GM23338 (cell line): ENCODE measurements at regions not wholly inside any gene's neighbourhood (a gene's known extent, or its start where the extent isn't known, plus 50 kb on each side); places are given as distances from the start of the nearest gene placed in this dataset.

Experiments used
- ATAC-seq: fragments of 200-7000 bp; cut with Tn5 transposase; 3 replicates; pipeline ENCODE4 v1.9.1; 2020
- DNase-seq: peaks from one replicate; pipeline ENCODE4 v3.0.0-alpha.2; 2015; ENCODE audit warnings: low spot score
- H2AFZ ChIP-seq: fragments of 200-600 bp; sonication (generic); 2 replicates; pipeline ENCODE4 v1.8.0; 2016; ENCODE audit warnings: antibody characterized with exemption, mild to moderate bottlenecking, moderate library complexity
- H3F3A ChIP-seq: fragments of 200-600 bp; sonication (generic); replicated peaks from 2 replicates; pipeline ENCODE4 v1.8.0; 2017; ENCODE audit warnings: antibody characterized with exemption, mixed run types, low read depth
- H3K27ac ChIP-seq: fragments of 200-600 bp; sonication (generic); 2 replicates; pipeline ENCODE4 v1.6.1; 2016; ENCODE audit warnings: low read depth
- H3K27me3 ChIP-seq: fragments of 200-600 bp; sonication (generic); 2 replicates; pipeline ENCODE4 v1.8.0; 2016; ENCODE audit warnings: mild to moderate bottlenecking, mixed run types, moderate library complexity; ENCODE audit not compliant: insufficient read depth
- H3K36me3 ChIP-seq: fragments of 200-600 bp; sonication (generic); 2 replicates; pipeline ENCODE4 v1.8.0; 2016; ENCODE audit warnings: mild to moderate bottlenecking; ENCODE audit not compliant: insufficient read depth
- H3K4me1 ChIP-seq: fragments of 200-600 bp; sonication (generic); 2 replicates; pipeline ENCODE4 v1.8.0; 2016; ENCODE audit warnings: mild to moderate bottlenecking, moderate library complexity; ENCODE audit not compliant: insufficient read depth
- H3K4me2 ChIP-seq: fragments of 200-600 bp; sonication (generic); 2 replicates; pipeline ENCODE4 v1.7.1; 2017; ENCODE audit warnings: mixed run types
- H3K4me3 ChIP-seq: fragments of 200-600 bp; sonication (generic); 2 replicates; pipeline ENCODE4 v1.6.1; 2016; ENCODE audit warnings: mixed run types
- H3K79me2 ChIP-seq: fragments of 200-600 bp; sonication (generic); replicated peaks from 2 replicates; pipeline ENCODE4 v1.8.0; 2017; ENCODE audit warnings: mild to moderate bottlenecking; ENCODE audit not compliant: insufficient read depth
- H3K9me2 ChIP-seq: fragments of 200-600 bp; sonication (generic); 2 replicates; pipeline ENCODE4 v1.8.0; 2017; ENCODE audit not compliant: insufficient read depth
- H4K20me1 ChIP-seq: fragments of 200-600 bp; sonication (generic); replicated peaks from 2 replicates; pipeline ENCODE4 v1.8.0; 2017; ENCODE audit warnings: mild to moderate bottlenecking; ENCODE audit not compliant: insufficient read depth
- H3K27ac Mint-ChIP-seq: 2 replicates; pipeline ENCODE4 v1.8.0; 2020; ENCODE audit warnings: inconsistent platforms, mild to moderate bottlenecking, moderate library complexity, mixed read lengths
- H3K27me3 Mint-ChIP-seq: 3 replicates; pipeline ENCODE4 v1.8.0; 2022; ENCODE audit warnings: low read depth, mild to moderate bottlenecking, moderate library complexity, mixed read lengths, inconsistent platforms; ENCODE audit not compliant: insufficient read depth, poor library complexity
- H3K36me3 Mint-ChIP-seq: 3 replicates; pipeline ENCODE4 v1.8.0; 2021; ENCODE audit warnings: low read depth, mild to moderate bottlenecking, inconsistent platforms, moderate library complexity, mixed read lengths
- H3K4me1 Mint-ChIP-seq: 3 replicates; pipeline ENCODE4 v1.8.0; 2020; ENCODE audit warnings: mild to moderate bottlenecking, inconsistent platforms, mixed read lengths
- H3K4me3 Mint-ChIP-seq: 3 replicates; pipeline ENCODE4 v1.8.0; 2021; ENCODE audit warnings: moderate library complexity, mild to moderate bottlenecking, inconsistent platforms, mixed read lengths
- H3K9me3 Mint-ChIP-seq: 3 replicates; pipeline ENCODE4 v1.8.0; 2020; ENCODE audit warnings: moderate library complexity, mild to moderate bottlenecking, inconsistent platforms, mixed read lengths
- CTCF ChIP-seq, 2 experiments: fragments of 200-600 bp in 1 of 2; sonication (generic) in 1 of 2; conservative IDR thresholded peaks; 2 replicates each; pipeline versions ENCODE4 v1.5.1 to v1.6.1; 2016 to 2017; ENCODE audit warnings: antibody characterized with exemption in 2 of 2, low read depth in 2 of 2, mild to moderate bottlenecking in 2 of 2, moderate library complexity in 1 of 2
- JUNB ChIP-seq: IDR thresholded peaks from one replicate; pipeline ENCODE4 v1.6.1; 2016; ENCODE audit warnings: antibody characterized with exemption; ENCODE audit not compliant: unreplicated experiment
- NANOG ChIP-seq: IDR thresholded peaks from 2 replicates; pipeline ENCODE4 v1.6.1; 2016; ENCODE audit warnings: antibody characterized with exemption, borderline replicate concordance
- POLR2AphosphoS5 ChIP-seq: IDR thresholded peaks from 2 replicates; pipeline ENCODE4 v1.6.1; 2016; ENCODE audit warnings: antibody characterized with exemption, low read depth
- REST ChIP-seq: IDR thresholded peaks from one replicate; pipeline ENCODE4 v1.6.1; 2018; ENCODE audit warnings: antibody characterized with exemption; ENCODE audit not compliant: unreplicated experiment
- STAT1 ChIP-seq: IDR thresholded peaks from one replicate; pipeline ENCODE4 v1.6.1; 2016; ENCODE audit warnings: antibody characterized with exemption; ENCODE audit not compliant: unreplicated experiment
- ZNF114 ChIP-seq: fragments of 250-450 bp; sonication (Bioruptor Pico); IDR thresholded peaks from 2 replicates; pipeline ENCODE4 v1.5.0; 2020; ENCODE audit warnings: mild to moderate bottlenecking, moderate library complexity
- ZNF462 ChIP-seq: fragments of 250-450 bp; sonication (Bioruptor Pico); IDR thresholded peaks from 2 replicates; pipeline ENCODE4 v1.5.0; 2020; ENCODE audit warnings: mild to moderate bottlenecking, moderate library complexity

- no peaks in the 10 kb centered on the region for H3K27me3 ChIP-seq
- H4K20me1 ChIP-seq = no peaks in the 10 kb centered on the region
- H3K27ac Mint-ChIP-seq = peak overlapping the region; percentile 81
- H3K36me3 ChIP-seq = no peaks in the 10 kb centered on the region
- no peaks in the 10 kb centered on the region for H3K79me2 ChIP-seq
- H2AFZ ChIP-seq = no peak overlapping the region
- H3K27me3 Mint-ChIP-seq = no peaks in the 10 kb centered on the region
- H3K4me1 Mint-ChIP-seq = peaks cover 31% of the 10 kb centered on the region
- H3K9me2 ChIP-seq = no peaks in the 10 kb centered on the region
- no peaks in the 10 kb centered on the region for H3K36me3 Mint-ChIP-seq
- no peak for TF ChIP-seq POLR2AphosphoS5
- TF ChIP-seq JUNB = no peak
- TF ChIP-seq ZNF462 (CRISPR knock-in tag) = no peak
- TF ChIP-seq CTCF (conservative IDR thresholded peaks at IDR 0.05; ENCODE audit: low read depth in 2 of 2) = no peak
- TF ChIP-seq STAT1 = no peak
- no peak for TF ChIP-seq REST
- TF ChIP-seq ZNF114 (CRISPR knock-in tag) = no peak
- TF ChIP-seq NANOG = no peak
- DNase-seq = peak; percentile 52
- H3K27ac ChIP-seq = peak overlapping the region; percentile 97; the same call in 1 of the 2 replicates
- peak overlapping the region; percentile 91; the same call in 2 of the 3 replicates for H3K4me3 Mint-ChIP-seq
- peaks cover 20% of the 10 kb centered on the region for H3K4me1 ChIP-seq
- H3F3A ChIP-seq = peaks cover 3% of the 10 kb centered on the region; the same call in 1 of the 2 replicates
- peak overlapping the region; percentile 75 for H3K4me2 ChIP-seq
- H3K4me3 ChIP-seq = peak overlapping the region; percentile 55
- peak; percentile 7; the same call in 2 of the 3 replicates for ATAC-seq
- H3K9me3 Mint-ChIP-seq = no peaks in the 10 kb centered on the region
Measured at GRCh38 chrX:54640736-54641135, 110.7 kb downstream of the GNL3L start.
